ENCODE measurements at regions not wholly inside any gene's neighbourhood (a gene's known extent, or its start where the extent isn't known, plus 50 kb on each side); places are given as distances from the start of the nearest gene placed in this dataset.

- TF ChIP-seq RCOR1 (IDR thresholded peaks at IDR 0.05; ENCODE audit: insufficient replicate concordance, low read length) (no peak), USF2 (IDR thresholded peaks at IDR 0.05; ENCODE audit: low read depth, low read length) (no peak), CTCF (conservative IDR thresholded peaks at IDR 0.05; ENCODE audit: low read depth, low read length) (no peak), RAD21 (IDR thresholded peaks at IDR 0.05; ENCODE audit: low read length) (no peak), BHLHE40 (IDR thresholded peaks at IDR 0.05; ENCODE audit: low read depth, low read length) (no peak), SMC3 (IDR thresholded peaks at IDR 0.05; ENCODE audit: low read depth, low read length) (no peak), POLR2A (IDR thresholded peaks at IDR 0.05; ENCODE audit: low read depth, low read length) (no peak), FOS (IDR thresholded peaks at IDR 0.05; ENCODE audit: low read depth, low read length) (no peak), ELK1 (IDR thresholded peaks at IDR 0.05; ENCODE audit: borderline replicate concordance, low read depth, low read length) (no peak), CHD1 (IDR thresholded peaks at IDR 0.05; ENCODE audit: low read depth, low read length) (no peak), RFX5 (IDR thresholded peaks at IDR 0.05; ENCODE audit: low read depth, low read length) (no peak), NFE2L2 (IDR thresholded peaks at IDR 0.05; ENCODE audit: low read depth, low read length) (no peak)
Measured at GRCh38 chr3:148202386-148202785, 495.3 kb upstream of the AGTR1 start.

Measured in IMR-90 (cell line).